Activated CD8-positive, alpha-beta T cell treated with anti-CD3 and anti-CD28 coated beads, Interleukin-2, amount 10 ng/mL, durations not matched to agents 7 days and 5 days (primary cell): ENCODE measurements at regions not wholly inside any gene's neighbourhood (a gene's known extent, or its start where the extent isn't known, plus 50 kb on each side); places are given as distances from the start of the nearest gene placed in this dataset.

ENCODE experiments used
- ATAC-seq: fragments of 150-1000 bp; cut with Tn5 transposase; one replicate; pipeline ENCODE4 v1.10.0; 2021; ENCODE audit warnings: moderate library complexity
- CTCF ChIA-PET: fragments of 350-600 bp; sonication (Branson Sonifier 250); formaldehyde crosslinking; loops from one replicate; lab custom pipeline; 2021; ENCODE audit warnings: antibody characterized with exemption; lab: Charles Lee
- POLR2A ChIA-PET: fragments of 350-600 bp; sonication (Branson Sonifier 250); formaldehyde crosslinking; loops from one replicate; lab custom pipeline; 2021; ENCODE audit warnings: antibody characterized with exemption; lab: Charles Lee
- DNase-seq: peaks from one replicate; pipeline ENCODE4 v3.0.0-alpha.2; 2020
- H3K27ac Mint-ChIP-seq: one replicate; pipeline ENCODE4 v1.8.0; 2021; ENCODE audit warnings: mild to moderate bottlenecking, mixed read lengths
- H3K27me3 Mint-ChIP-seq: one replicate; pipeline ENCODE4 v1.8.0; 2021; ENCODE audit warnings: low read depth, mixed read lengths
- H3K36me3 Mint-ChIP-seq: one replicate; pipeline ENCODE4 v1.8.0; 2021; ENCODE audit warnings: low read depth, mixed read lengths
- H3K4me1 Mint-ChIP-seq: one replicate; pipeline ENCODE4 v1.8.0; 2021; ENCODE audit warnings: low read depth, mixed read lengths
- H3K4me3 Mint-ChIP-seq: one replicate; pipeline ENCODE4 v1.8.0; 2021; ENCODE audit warnings: mild to moderate bottlenecking, mixed read lengths
- H3K9me3 Mint-ChIP-seq: one replicate; pipeline ENCODE4 v1.8.0; 2022; ENCODE audit warnings: mixed read lengths; ENCODE audit not compliant: insufficient read depth

GRCh38 chr1:184141361-184141880 is 89.9 kb downstream of the TSEN15 start:
- H3K4me1 Mint-ChIP-seq: no peaks in the 10 kb centered on the region
- no peaks in the 10 kb centered on the region for H3K9me3 Mint-ChIP-seq
- ChIA-PET POLR2A (no interaction called here), CTCF (no interaction called here)
- H3K27ac Mint-ChIP-seq: no peak overlapping the region
- no peak overlapping the region for H3K4me3 Mint-ChIP-seq
- no peak for DNase-seq
- no peak for ATAC-seq
- no peaks in the 10 kb centered on the region for H3K36me3 Mint-ChIP-seq
- H3K27me3 Mint-ChIP-seq: peaks cover 2% of the 10 kb centered on the region

GRCh38 chr1:184143449-184143848 is 91.9 kb downstream of the TSEN15 start:
- no peak overlapping the region for H3K4me3 Mint-ChIP-seq
- H3K27ac Mint-ChIP-seq: no peak overlapping the region
- ATAC-seq: no peak
- H3K9me3 Mint-ChIP-seq: no peaks in the 10 kb centered on the region
- no peaks in the 10 kb centered on the region for H3K4me1 Mint-ChIP-seq
- no peaks in the 10 kb centered on the region for H3K36me3 Mint-ChIP-seq
- no peak for DNase-seq
- peaks cover 2% of the 10 kb centered on the region for H3K27me3 Mint-ChIP-seq
- ChIA-PET CTCF (interaction anchor here (0.7 to 1.1 kb wide), 2 partner anchors 99 to 488 kb away, joined by 3 read pairs; no protein-coding TSS in a partner anchor), POLR2A (no interaction called here)

GRCh38 chr1:184145083-184145482 is 93.6 kb downstream of the TSEN15 start:
- Mint-ChIP-seq H3K27me3 (peaks cover 2% of the 10 kb centered on the region), H3K4me1 (no peaks in the 10 kb centered on the region), H3K9me3 (no peaks in the 10 kb centered on the region), H3K27ac (no peak overlapping the region), H3K4me3 (no peak overlapping the region), H3K36me3 (no peaks in the 10 kb centered on the region)
- ChIA-PET POLR2A (no interaction called here), CTCF (no interaction called here)
- ATAC-seq (no peak), DNase-seq (no peak)

- Mint-ChIP-seq H3K4me1 (no peaks in the 10 kb centered on the region), H3K4me3 (no peak overlapping the region), H3K27me3 (peaks cover 5% of the 10 kb centered on the region), H3K27ac (no peak overlapping the region), H3K36me3 (no peaks in the 10 kb centered on the region), H3K9me3 (no peaks in the 10 kb centered on the region)
- CTCF ChIA-PET: no interaction called here
- DNase-seq (no peak), ATAC-seq (no peak)
- POLR2A ChIA-PET: no interaction called here
Measured at GRCh38 chr1:184146202-184146601, 94.7 kb downstream of the TSEN15 start.

GRCh38 chr1:184150776-184151531 is 99.4 kb downstream of the TSEN15 start:
- Mint-ChIP-seq H3K27me3 (peaks cover 26% of the 10 kb centered on the region), H3K4me1 (peaks cover 9% of the 10 kb centered on the region), H3K27ac (no peak overlapping the region), H3K4me3 (no peak overlapping the region), H3K36me3 (no peaks in the 10 kb centered on the region), H3K9me3 (no peaks in the 10 kb centered on the region)
- CTCF ChIA-PET: no interaction called here
- ATAC-seq (no peak), DNase-seq (no peak)
- POLR2A ChIA-PET: no interaction called here

- peaks cover 27% of the 10 kb centered on the region for H3K27me3 Mint-ChIP-seq
- no peaks in the 10 kb centered on the region for H3K9me3 Mint-ChIP-seq
- peak overlapping the region; percentile 3 for H3K4me3 Mint-ChIP-seq
- ATAC-seq (no peak), DNase-seq (no peak)
- H3K36me3 Mint-ChIP-seq: no peaks in the 10 kb centered on the region
- ChIA-PET POLR2A (no interaction called here), CTCF (no interaction called here)
- no peak overlapping the region for H3K27ac Mint-ChIP-seq
- H3K4me1 Mint-ChIP-seq: peaks cover 9% of the 10 kb centered on the region
Measured at GRCh38 chr1:184152434-184152898, 100.9 kb downstream of the TSEN15 start.

GRCh38 chr1:184152974-184153373 is 101.4 kb downstream of the TSEN15 start:
- peaks cover 28% of the 10 kb centered on the region for H3K27me3 Mint-ChIP-seq
- no peak overlapping the region for H3K27ac Mint-ChIP-seq
- POLR2A ChIA-PET: no interaction called here
- peaks cover 9% of the 10 kb centered on the region for H3K4me1 Mint-ChIP-seq
- peak overlapping the region; percentile 3 for H3K4me3 Mint-ChIP-seq
- ATAC-seq (no peak), DNase-seq (no peak)
- CTCF ChIA-PET: interaction anchor here (1.1 kb wide), 1 partner anchor 70 kb away, joined by 3 read pairs; no protein-coding TSS in a partner anchor
- H3K9me3 Mint-ChIP-seq: no peaks in the 10 kb centered on the region
- no peaks in the 10 kb centered on the region for H3K36me3 Mint-ChIP-seq

- CTCF ChIA-PET: interaction anchor here (1.1 kb wide), 1 partner anchor 69 kb away, joined by 3 read pairs; no protein-coding TSS in a partner anchor
- POLR2A ChIA-PET: no interaction called here
Measured at GRCh38 chr1:184153731-184154130, 102.2 kb downstream of the TSEN15 start.

GRCh38 chr1:184156521-184157393 is 105.2 kb downstream of the TSEN15 start:
- no peaks in the 10 kb centered on the region for H3K36me3 Mint-ChIP-seq
- H3K27ac Mint-ChIP-seq: no peak overlapping the region
- no peak for ATAC-seq
- CTCF ChIA-PET: no interaction called here
- peaks cover 9% of the 10 kb centered on the region for H3K4me1 Mint-ChIP-seq
- POLR2A ChIA-PET: no interaction called here
- H3K27me3 Mint-ChIP-seq: peaks cover 21% of the 10 kb centered on the region
- no peaks in the 10 kb centered on the region for H3K9me3 Mint-ChIP-seq
- DNase-seq: no peak
- H3K4me3 Mint-ChIP-seq: no peak overlapping the region

More at GRCh38 chr1:184153731-184154130, 102.2 kb downstream of the TSEN15 start:
- H3K27me3 Mint-ChIP-seq: peaks cover 28% of the 10 kb centered on the region
- no peak overlapping the region for H3K27ac Mint-ChIP-seq
- H3K4me1 Mint-ChIP-seq: peaks cover 9% of the 10 kb centered on the region
- no peaks in the 10 kb centered on the region for H3K9me3 Mint-ChIP-seq
- ATAC-seq (no peak), DNase-seq (no peak)
- no peak overlapping the region for H3K4me3 Mint-ChIP-seq
- H3K36me3 Mint-ChIP-seq: no peaks in the 10 kb centered on the region

GRCh38 chr1:184157394-184157742 is 105.8 kb downstream of the TSEN15 start:
- no peak for ATAC-seq
- H3K4me3 Mint-ChIP-seq: no peak overlapping the region
- no peak for DNase-seq
- no peaks in the 10 kb centered on the region for H3K36me3 Mint-ChIP-seq
- ChIA-PET POLR2A (no interaction called here), CTCF (no interaction called here)
- no peak overlapping the region for H3K27ac Mint-ChIP-seq
- peaks cover 7% of the 10 kb centered on the region for H3K4me1 Mint-ChIP-seq
- H3K27me3 Mint-ChIP-seq: peaks cover 19% of the 10 kb centered on the region
- no peaks in the 10 kb centered on the region for H3K9me3 Mint-ChIP-seq

- Mint-ChIP-seq H3K36me3 (no peaks in the 10 kb centered on the region), H3K4me3 (no peak overlapping the region), H3K4me1 (no peaks in the 10 kb centered on the region), H3K9me3 (no peaks in the 10 kb centered on the region), H3K27me3 (peaks cover 5% of the 10 kb centered on the region), H3K27ac (no peak overlapping the region)
- no peak for DNase-seq
- ChIA-PET POLR2A (no interaction called here), CTCF (no interaction called here)
- no peak for ATAC-seq
Measured at GRCh38 chr1:184158896-184159681, 107.6 kb downstream of the TSEN15 start.
